ENCODE measurements at regions not wholly inside any gene's neighbourhood (a gene's known extent, or its start where the extent isn't known, plus 50 kb on each side); places are given as distances from the start of the nearest gene placed in this dataset.

DNA sequence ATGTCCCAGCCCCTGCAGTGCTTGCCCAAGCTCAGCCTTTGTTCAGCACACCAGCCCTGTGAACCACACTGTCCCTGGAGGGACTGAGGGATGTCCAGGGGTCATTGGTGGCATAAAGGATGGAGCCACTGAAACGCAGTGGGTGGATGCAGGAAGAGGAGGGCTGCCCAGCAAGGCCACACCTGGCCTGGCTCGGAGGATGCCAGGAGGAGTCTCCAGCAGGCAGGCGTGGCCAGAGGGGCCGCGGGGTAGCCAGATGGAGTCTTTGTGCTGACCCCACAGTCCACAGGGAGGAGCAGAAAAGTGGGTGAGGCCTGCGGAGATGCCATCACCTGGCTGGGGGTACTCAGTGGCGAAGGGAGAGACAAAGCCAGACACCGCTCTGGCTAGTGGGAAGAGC, 108.5 kb upstream of the C14orf180 start:
- TF ChIP-seq POLR2A (IDR thresholded peaks at IDR 0.05): no peak
- no peak for TF ChIP-seq CTCF (IDR thresholded peaks at IDR 0.05 in 4 of 5, conservative IDR thresholded peaks at IDR 0.05 in 1 of 5)
